HG02938 (cell line): ENCODE measurements at regions not wholly inside any gene's neighbourhood (a gene's known extent, or its start where the extent isn't known, plus 50 kb on each side); places are given as distances from the start of the nearest gene placed in this dataset.
"Not testable (repeated sequence)": the region's sequence is repeated elsewhere in the genome, so short reads cannot be mapped to it uniquely, and the experiment has no call there.

Source experiments
- ATAC-seq: cut with Tn5 transposase; IDR thresholded peaks from one replicate; pipeline ENCODE4 v1.9.1; 2021; ENCODE audit warnings: mild to moderate bottlenecking, moderate library complexity; ENCODE audit not compliant: unreplicated experiment

DNA sequence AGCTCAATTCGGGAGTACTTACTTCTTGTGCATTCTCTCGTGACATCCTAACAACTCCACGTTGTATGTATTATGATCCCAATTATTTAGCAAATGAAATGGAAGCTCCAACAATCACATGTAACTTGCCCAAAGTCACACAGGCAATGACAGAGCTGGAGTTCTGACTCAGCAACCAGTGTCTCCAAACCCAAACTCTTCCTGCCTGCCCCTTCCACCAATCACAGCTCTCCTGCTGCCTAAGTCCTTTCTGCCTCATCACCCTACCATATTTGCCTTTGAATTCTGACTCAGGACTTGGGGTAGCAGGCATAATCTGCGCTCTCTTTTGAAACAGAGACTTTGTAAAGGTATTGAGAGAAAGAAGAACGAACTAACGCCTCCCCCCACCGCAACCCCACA lies 245.2 kb upstream of the MAF start:
- ATAC-seq: no peak

DNA sequence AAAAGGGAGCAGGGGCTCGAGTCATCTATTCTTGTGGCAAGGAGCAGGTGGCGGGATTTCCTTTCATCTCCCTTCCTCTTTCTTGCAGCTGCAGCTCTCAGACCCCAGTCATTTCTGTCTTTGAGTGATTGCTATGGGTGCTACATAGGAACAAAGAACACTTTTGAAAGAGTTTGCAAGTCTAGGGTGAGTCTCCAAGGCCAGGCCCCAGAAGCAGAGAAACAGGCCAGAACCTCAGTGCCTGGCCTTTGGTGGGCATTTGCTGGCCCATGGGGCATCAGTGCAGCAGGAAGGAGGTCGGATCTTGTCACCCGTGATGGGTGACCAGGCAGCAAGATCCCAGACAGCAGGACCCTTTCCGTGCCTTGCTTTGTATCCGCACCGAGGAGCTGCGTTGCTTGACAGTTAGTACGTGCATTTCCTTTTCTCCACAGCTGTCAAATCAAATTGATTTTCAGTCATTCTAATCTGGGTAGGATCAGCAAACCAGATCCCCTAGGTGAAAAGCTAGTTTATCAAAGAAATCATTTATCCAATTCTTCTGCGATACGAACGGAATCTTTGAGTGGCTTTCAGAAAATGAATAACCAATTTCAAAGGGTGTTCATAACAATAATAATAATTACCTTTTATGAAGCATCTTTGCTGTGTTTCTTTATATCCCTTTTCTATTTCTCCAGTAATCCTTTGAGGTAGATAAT lies 244.6 kb upstream of the MAF start:
- peak; percentile 88 for ATAC-seq

DNA sequence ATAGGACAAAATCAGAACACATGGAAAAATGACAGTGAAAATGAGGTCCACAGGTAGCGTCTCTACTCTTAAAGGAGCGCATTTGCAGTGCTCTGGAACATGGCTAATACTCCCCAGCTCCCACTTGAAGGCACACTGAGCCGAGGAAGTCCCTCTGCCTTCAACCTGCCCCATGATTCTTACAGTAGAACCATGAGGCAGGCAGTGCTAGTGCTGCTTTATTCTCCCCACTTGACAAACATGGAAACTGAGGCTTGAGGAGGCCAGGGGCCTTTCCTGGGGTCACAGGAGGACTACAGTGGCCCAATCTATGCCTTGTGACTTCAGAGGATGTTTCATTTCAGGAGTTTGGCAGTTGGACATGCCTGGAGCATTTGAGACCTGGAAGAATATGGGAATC lies 244.1 kb upstream of the MAF start:
- ATAC-seq: no peak

- peak; percentile 43 for ATAC-seq
These were observed 243.1 kb upstream of the MAF start for GRCh38 chr16:79843631-79844043.

GRCh38 chr16:79843145-79843544 lies 242.6 kb upstream of the MAF start:
- ATAC-seq: no peak

DNA sequence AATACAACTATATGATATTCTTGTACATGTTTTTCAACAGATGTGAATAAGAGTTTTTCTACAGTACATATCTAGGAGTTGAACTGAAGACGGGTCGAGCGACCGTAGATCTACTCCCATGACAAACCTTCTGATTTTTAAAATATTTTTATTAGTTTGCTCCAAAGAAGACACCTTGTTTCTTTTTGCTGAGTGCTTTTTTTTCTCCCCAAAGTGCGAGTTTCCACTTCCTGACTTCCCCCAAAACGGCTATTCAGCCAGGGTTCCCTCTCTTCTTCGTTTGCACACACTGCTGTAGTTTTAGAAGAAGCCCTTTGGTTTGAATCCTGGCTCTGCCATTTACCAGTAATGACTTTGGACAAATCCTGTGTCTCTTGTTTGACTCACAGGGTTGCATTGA lies 241.7 kb upstream of the MAF start:
- no peak for ATAC-seq

DNA sequence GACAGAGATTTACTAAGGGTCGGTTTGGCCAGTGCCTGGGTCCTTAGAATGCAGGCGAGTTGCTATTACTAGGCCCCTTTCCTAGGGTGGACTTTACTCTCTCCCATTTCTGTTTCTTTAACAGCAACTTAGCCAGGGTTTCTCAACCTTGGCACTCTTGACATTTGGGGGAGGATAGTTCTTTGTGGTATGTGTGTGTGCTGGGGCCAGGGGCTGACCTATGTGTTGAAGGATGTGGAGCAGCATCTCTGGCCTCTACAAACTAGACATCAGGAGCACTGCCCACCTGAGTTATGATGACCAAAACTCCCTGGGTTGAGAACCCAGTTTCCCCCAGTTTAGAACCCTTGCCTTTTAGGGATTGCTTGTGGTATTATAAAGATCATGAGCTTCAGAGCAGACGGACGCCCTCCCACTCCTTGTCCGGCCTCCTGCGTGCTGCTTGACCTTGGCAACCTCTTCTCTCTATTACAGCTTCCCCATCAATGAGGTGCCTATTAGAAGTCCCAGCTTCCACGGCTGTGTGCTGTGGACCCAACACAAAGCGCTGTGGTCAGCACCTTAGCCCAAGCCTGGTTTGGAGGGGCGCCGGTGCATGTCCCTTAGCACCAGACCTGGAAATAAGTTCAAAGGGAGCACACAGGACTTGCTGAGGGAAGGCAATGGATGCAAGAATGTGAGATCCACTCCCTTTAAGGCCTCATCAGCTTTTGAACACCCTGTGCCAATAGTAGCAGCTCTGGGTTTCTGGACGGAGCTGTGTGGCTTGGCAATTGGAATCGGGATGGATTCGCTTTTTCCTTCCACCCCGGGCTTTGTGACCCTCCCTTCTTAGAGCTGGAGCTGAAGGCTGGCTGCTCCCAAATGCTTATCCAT lies 239.2 kb upstream of the MAF start:
- ATAC-seq: no peak

GRCh38 chr16:79838496-79839259 lies 238.1 kb upstream of the MAF start:
- no peak for ATAC-seq

GRCh38 chr16:79836144-79836543 lies 235.6 kb upstream of the MAF start:
- no peak for ATAC-seq

DNA sequence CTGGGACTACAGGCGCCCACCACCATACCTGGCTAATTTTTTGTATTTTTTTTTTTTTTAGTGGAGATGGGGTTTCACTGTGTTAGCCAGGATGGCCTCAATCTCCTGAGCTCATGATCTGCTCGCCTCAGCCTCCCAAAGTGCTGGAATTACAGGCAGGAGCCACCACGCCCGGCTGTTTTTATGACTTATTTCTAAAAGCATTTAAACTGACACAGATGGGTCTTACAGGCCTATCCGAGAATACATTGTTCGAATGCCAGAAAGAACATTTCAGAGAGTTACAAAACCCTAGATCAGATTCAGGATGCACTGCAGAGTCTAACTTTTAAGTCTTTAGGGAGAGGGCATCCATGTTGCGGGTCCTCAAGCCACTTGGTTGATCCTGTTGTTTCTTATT lies 234.7 kb upstream of the MAF start:
- no peak for ATAC-seq

GRCh38 chr16:79834720-79835119 lies 234.2 kb upstream of the MAF start:
- no peak for ATAC-seq

- not testable (repeated sequence) for ATAC-seq
These were observed 233.5 kb upstream of the MAF start for GRCh38 chr16:79834003-79834402.

GRCh38 chr16:79833559-79833958 lies 233.0 kb upstream of the MAF start:
- ATAC-seq: no peak

DNA sequence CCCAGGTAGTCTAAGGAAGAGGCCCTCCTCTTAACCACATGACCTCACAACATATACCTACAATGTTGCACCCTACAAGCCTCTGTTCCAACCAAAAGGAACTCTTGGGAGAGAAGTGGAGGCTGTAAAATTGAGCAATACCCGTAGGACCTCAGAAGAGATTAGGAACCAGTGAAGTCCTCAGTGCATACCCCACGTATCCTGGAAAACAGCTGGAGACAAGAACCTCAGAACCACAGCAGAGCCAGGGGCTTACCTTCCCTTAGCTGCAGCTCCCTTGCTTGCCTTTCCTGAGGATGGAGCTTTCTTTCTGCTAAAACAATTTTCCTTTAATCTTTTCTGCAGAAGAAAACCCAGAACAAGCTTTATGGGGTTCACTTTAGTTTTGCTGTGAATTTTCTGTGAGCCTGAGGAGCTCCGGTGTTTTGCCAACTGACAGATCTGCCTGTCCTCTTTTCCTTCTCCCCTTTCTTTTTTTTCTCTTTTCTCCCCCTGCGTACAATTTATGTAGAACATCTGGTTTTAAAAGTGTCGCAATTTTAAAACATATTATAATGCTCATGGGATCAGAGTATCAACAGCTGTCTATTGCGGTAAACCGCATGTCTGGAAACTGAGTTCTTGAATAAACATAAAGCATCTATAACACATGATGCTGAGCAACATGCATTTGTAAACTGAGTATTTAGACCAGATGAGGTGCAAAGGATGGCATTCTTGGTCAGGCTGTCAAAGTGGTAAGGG lies 226.4 kb upstream of the MAF start:
- ATAC-seq: no peak

- ATAC-seq: no peak
These were observed 224.5 kb upstream of the MAF start for GRCh38 chr16:79825002-79825401.

GRCh38 chr16:79823639-79824038 lies 223.1 kb upstream of the MAF start:
- no peak for ATAC-seq

DNA sequence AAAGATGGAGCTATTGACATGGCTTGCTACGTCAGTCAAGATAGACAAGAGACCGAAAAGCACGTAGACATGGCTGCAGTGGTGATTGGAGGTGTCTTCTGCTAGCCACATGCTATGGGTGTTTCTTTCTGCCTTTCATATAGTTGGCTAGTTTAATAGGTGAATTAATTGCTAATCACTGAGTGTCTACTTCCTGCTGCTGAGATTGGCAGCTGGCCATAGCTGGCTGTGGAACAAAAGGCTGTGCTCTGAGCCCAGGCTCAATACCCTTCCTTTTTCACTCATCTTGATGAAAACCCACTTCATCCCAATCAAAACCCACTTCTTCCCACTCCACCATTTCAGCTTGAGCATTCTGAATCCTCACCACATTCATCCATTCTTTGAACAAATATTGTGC lies 221.4 kb upstream of the MAF start:
- ATAC-seq: no peak

GRCh38 chr16:79816081-79816497 lies 215.6 kb upstream of the MAF start:
- ATAC-seq: no peak

DNA sequence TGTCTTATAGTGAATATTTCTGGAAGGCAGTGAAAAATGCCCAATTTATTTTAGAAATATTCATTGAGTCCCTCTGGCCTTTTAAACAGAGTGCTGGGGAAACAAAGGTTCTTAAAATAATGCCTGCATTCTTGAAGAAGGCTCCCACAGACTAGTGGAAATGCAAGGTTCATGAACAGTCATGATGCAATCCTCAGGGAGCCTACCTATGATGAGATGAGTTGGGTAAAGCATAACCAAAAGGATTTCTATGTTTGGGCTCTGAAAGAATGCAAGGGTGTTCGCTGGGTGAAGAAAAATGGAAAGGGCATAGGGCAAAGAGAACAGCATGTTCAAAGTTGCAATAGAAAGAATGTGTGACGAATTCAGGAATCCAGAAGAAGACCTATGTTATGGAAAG lies 214.5 kb upstream of the MAF start:
- no peak for ATAC-seq

DNA sequence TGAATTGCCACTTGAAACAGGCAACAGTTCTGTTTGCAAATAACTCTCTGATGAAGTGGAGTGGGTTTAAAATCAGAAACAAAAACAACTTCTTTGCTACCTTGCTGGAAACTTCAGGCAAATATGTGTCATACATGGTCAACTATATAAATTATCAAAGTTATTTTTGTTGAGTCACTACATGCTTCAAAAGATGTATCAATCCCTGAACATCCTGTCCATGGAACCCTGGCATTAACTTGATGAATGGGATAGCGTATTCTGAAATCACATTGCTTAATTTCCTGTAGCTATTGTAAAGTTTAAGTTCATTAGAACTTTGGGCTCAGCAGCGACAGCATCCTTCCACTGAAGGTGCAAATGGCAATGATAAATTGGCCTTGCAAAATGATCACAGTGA lies 213.6 kb upstream of the MAF start:
- no peak for ATAC-seq

GRCh38 chr16:79811541-79811940 lies 211.0 kb upstream of the MAF start:
- ATAC-seq: no peak
